ENCODE measurements at regions not wholly inside any gene's neighbourhood (a gene's known extent, or its start where the extent isn't known, plus 50 kb on each side); places are given as distances from the start of the nearest gene placed in this dataset.

DNA sequence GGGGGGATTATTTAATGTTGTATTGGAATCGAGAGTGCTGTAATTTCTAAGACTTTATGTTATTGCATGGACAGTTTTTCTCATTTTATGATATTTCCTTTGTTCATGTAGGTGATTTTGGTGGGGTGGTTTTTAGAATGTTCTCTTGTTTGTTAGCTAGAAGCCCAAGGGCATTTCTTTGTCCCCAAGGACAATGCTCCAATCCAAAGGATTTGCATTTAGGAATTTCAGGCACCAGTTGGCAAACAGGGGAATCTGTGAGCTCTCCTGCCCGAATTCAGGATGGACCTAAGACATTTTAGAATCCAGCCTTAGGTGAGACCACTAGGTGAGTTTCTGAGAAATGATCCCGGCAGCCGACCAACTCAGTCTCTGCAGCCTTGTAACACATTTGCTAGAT lies 324.9 kb downstream of the KCNRG start:
- ChIA-PET POLR2A (ENCODE audit: unreplicated experiment) (no interaction called here), CTCF (no interaction called here)
- Histone ChIP-seq H3K27me3 (ENCODE audit: insufficient read depth, low read depth) (no peaks in the 10 kb centered on the region), H2AFZ (no peak overlapping the region), H3K36me3 (ENCODE audit: low read depth) (no peaks in the 10 kb centered on the region), H3K9me2 (ENCODE audit: insufficient read depth) (no peaks in the 10 kb centered on the region), H3K4me1 (replicated peaks; ENCODE audit: insufficient read depth) (no peaks in the 10 kb centered on the region), H3K4me2 (no peak overlapping the region), H3K79me2 (ENCODE audit: low read depth) (no peaks in the 10 kb centered on the region), H4K20me1 (ENCODE audit: insufficient read depth) (no peaks in the 10 kb centered on the region), H3F3A (ENCODE audit: insufficient read depth, low read depth) (no peaks in the 10 kb centered on the region), H3K4me3 (no peak overlapping the region), H3K9me3 (ENCODE audit: insufficient read depth, low read depth) (no peaks in the 10 kb centered on the region), H3K27ac (no peak overlapping the region)
- BruUV-seq (replicated peaks): no TSS peak
- intact Hi-C loops (cut with micrococcal nuclease; ENCODE audit: unreplicated experiment): no loop called here
- TF ChIP-seq, protein P1, sequence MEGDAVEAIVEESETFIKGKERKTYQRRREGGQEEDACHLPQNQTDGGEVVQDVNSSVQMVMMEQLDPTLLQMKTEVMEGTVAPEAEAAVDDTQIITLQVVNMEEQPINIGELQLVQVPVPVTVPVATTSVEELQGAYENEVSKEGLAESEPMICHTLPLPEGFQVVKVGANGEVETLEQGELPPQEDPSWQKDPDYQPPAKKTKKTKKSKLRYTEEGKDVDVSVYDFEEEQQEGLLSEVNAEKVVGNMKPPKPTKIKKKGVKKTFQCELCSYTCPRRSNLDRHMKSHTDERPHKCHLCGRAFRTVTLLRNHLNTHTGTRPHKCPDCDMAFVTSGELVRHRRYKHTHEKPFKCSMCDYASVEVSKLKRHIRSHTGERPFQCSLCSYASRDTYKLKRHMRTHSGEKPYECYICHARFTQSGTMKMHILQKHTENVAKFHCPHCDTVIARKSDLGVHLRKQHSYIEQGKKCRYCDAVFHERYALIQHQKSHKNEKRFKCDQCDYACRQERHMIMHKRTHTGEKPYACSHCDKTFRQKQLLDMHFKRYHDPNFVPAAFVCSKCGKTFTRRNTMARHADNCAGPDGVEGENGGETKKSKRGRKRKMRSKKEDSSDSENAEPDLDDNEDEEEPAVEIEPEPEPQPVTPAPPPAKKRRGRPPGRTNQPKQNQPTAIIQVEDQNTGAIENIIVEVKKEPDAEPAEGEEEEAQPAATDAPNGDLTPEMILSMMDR (conservative IDR thresholded peaks at IDR 0.05): no peak
- DNase-seq: no peak

DNA sequence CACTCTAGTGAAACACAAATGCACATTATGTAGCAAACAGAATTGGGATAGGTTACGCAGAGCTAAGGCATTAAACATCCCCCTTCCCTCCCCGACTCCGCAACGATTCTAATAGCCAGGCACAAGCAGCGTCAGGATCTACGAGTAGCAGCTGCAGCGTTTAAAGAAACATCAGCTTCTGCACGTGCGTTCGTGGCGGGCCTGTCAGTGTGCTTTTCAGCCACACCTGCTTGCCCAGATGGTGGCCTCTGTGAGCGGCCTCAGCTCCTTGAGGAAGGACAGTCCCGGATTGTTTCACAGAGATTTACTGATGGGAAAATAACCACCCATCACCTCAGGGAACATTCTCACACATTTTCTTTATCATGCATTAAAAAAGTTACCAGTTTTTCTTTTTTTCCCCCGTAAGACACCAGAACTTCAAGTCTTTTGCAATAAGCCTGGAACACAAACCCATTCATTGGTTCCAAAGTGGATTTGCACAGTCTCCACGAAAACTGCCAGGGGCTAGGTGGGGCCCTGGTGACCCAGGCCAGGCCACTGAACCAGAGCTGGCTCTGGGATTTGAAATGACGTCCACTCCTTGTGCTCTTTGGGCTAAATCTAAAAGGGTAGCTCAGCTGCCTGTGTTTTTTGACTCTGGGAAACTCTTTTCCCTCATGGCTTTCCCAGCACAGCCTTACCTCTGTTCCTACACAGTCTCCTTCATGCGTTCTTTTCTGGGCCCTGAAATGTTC lies 325.5 kb downstream of the KCNRG start:
- Histone ChIP-seq H3K36me3 (ENCODE audit: low read depth) (no peaks in the 10 kb centered on the region), H2AFZ (no peak overlapping the region), H3K27me3 (ENCODE audit: insufficient read depth, low read depth) (no peaks in the 10 kb centered on the region), H4K20me1 (ENCODE audit: insufficient read depth) (no peaks in the 10 kb centered on the region), H3K4me2 (no peak overlapping the region), H3K27ac (no peak overlapping the region), H3K9me2 (ENCODE audit: insufficient read depth) (no peaks in the 10 kb centered on the region), H3F3A (ENCODE audit: insufficient read depth, low read depth) (no peaks in the 10 kb centered on the region), H3K4me3 (no peak overlapping the region), H3K4me1 (replicated peaks; ENCODE audit: insufficient read depth) (no peaks in the 10 kb centered on the region), H3K9me3 (ENCODE audit: insufficient read depth, low read depth) (no peaks in the 10 kb centered on the region), H3K79me2 (ENCODE audit: low read depth) (no peaks in the 10 kb centered on the region)
- BruUV-seq (replicated peaks): no TSS peak
- ChIA-PET CTCF (no interaction called here), POLR2A (ENCODE audit: unreplicated experiment) (no interaction called here)
- no peak for TF ChIP-seq EZH2 (IDR thresholded peaks at IDR 0.05; ENCODE audit: low read depth)
- TF ChIP-seq, protein P1 (conservative IDR thresholded peaks at IDR 0.05): no peak
- DNase-seq: no peak
- intact Hi-C loops (cut with micrococcal nuclease; ENCODE audit: unreplicated experiment): no loop called here

DNA sequence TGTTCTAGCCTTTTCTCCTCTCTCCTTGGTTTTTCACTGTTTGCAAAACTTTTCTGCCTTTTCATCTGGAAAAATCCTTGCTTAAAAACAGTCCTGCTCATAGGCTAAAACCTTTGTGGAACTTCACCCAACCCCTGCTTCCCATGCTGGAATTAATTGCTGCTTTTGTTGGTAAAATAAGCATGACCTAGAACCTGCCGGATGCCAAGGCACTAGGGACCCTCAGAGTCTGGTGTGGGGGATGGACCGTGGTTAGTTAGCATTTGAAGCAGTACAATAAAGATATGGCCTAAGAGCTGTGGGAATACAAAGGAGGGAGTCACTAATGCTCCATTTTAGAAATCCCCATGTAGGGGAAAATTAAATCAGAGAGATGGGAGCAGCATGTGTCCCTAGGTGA lies 326.3 kb downstream of the KCNRG start:
- H3F3A ChIP-seq (ENCODE audit: insufficient read depth, low read depth): no peaks in the 10 kb centered on the region
- TF ChIP-seq, protein P1 (conservative IDR thresholded peaks at IDR 0.05): no peak
- TF ChIP-seq EZH2 (IDR thresholded peaks at IDR 0.05; ENCODE audit: low read depth): no peak
- H3K4me2 ChIP-seq: no peak overlapping the region
- H3K36me3 ChIP-seq (ENCODE audit: low read depth): no peaks in the 10 kb centered on the region
- H3K9me3 ChIP-seq (ENCODE audit: insufficient read depth, low read depth): no peaks in the 10 kb centered on the region
- no peak overlapping the region for H3K27ac ChIP-seq
- ChIA-PET POLR2A (ENCODE audit: unreplicated experiment) (no interaction called here), CTCF (no interaction called here)
- H3K27me3 ChIP-seq (ENCODE audit: insufficient read depth, low read depth): no peaks in the 10 kb centered on the region
- no peaks in the 10 kb centered on the region for H3K4me1 ChIP-seq (replicated peaks; ENCODE audit: insufficient read depth)
- H3K79me2 ChIP-seq (ENCODE audit: low read depth): no peaks in the 10 kb centered on the region
- no TSS peak for BruUV-seq (replicated peaks)
- no peaks in the 10 kb centered on the region for H4K20me1 ChIP-seq (ENCODE audit: insufficient read depth)
- H3K9me2 ChIP-seq (ENCODE audit: insufficient read depth): no peaks in the 10 kb centered on the region
- no peak for DNase-seq
- H3K4me3 ChIP-seq: no peak overlapping the region
- H2AFZ ChIP-seq: no peak overlapping the region
- intact Hi-C loops (cut with micrococcal nuclease; ENCODE audit: unreplicated experiment): no loop called here

Measured in PC-9 (cell line).